WTC11 (cell line): ENCODE measurements at regions not wholly inside any gene's neighbourhood (a gene's known extent, or its start where the extent isn't known, plus 50 kb on each side); places are given as distances from the start of the nearest gene placed in this dataset.

ENCODE experiments used
- ATAC-seq: fragments of 200-7000 bp; cut with Tn5 transposase; 2 replicates; pipeline ENCODE4 v1.10.0; 2021; ENCODE audit warnings: mild to moderate bottlenecking, moderate library complexity
- CTCF ChIA-PET: fragments of 300-600 bp; sonication (Branson Sonifier 250); formaldehyde crosslinking; loops from one replicate; lab custom pipeline; 2021; ENCODE audit warnings: antibody characterized with exemption; lab: Charles Lee
- POLR2A ChIA-PET: fragments of 350-600 bp; sonication (Branson Sonifier 250); formaldehyde crosslinking; loops from one replicate; lab custom pipeline; 2021; ENCODE audit warnings: antibody characterized with exemption; lab: Charles Lee
- DNase-seq: peaks from one replicate; pipeline ENCODE4 v3.0.0; 2021; ENCODE audit warnings: low spot score
- H3K27ac Mint-ChIP-seq: 2 replicates; pipeline ENCODE4 v1.8.0; 2021; ENCODE audit warnings: mixed read lengths
- H3K27me3 Mint-ChIP-seq: 2 replicates; pipeline ENCODE4 v1.8.0; 2021; ENCODE audit warnings: low read depth, mild to moderate bottlenecking, moderate library complexity, mixed read lengths
- H3K36me3 Mint-ChIP-seq: 2 replicates; pipeline ENCODE4 v1.8.0; 2021; ENCODE audit warnings: mixed read lengths
- H3K4me1 Mint-ChIP-seq: 2 replicates; pipeline ENCODE4 v1.8.0; 2022; ENCODE audit warnings: mixed read lengths
- H3K4me3 Mint-ChIP-seq: 2 replicates; pipeline ENCODE4 v1.8.0; 2021; ENCODE audit warnings: mild to moderate bottlenecking, moderate library complexity, mixed read lengths
- H3K9me3 Mint-ChIP-seq: 2 replicates; pipeline ENCODE4 v1.8.0; 2021; ENCODE audit warnings: mixed read lengths
- ATF1 ChIP-seq: sonication (generic); formaldehyde crosslinking; IDR thresholded peaks from 2 replicates; pipeline ENCODE4 v1.8.1; 2023; ENCODE audit warnings: mild to moderate bottlenecking, moderate library complexity, missing genetic modification reagents
- CTCF ChIP-seq: fragments of 200-600 bp; IDR thresholded peaks from 2 replicates; pipeline ENCODE4 v1.8.0; 2022; ENCODE audit warnings: antibody characterized with exemption
- ELF4 ChIP-seq: sonication (generic); formaldehyde crosslinking; IDR thresholded peaks from 2 replicates; pipeline ENCODE4 v1.8.1; 2022; ENCODE audit warnings: low read depth, mild to moderate bottlenecking, moderate library complexity, missing genetic modification reagents
- EMX1 ChIP-seq: fragments of 250-450 bp; sonication (Bioruptor Pico); IDR thresholded peaks from 2 replicates; pipeline ENCODE4 v1.8.0; 2021; ENCODE audit warnings: mild to moderate bottlenecking
- ERG ChIP-seq: fragments of 250-450 bp; sonication (Bioruptor Pico); IDR thresholded peaks from 2 replicates; pipeline ENCODE4 v1.8.0; 2021; ENCODE audit warnings: mild to moderate bottlenecking
- FOXJ3 ChIP-seq: sonication (generic); formaldehyde crosslinking; IDR thresholded peaks from 2 replicates; pipeline ENCODE4 v1.9.0; 2021; ENCODE audit warnings: missing genetic modification reagents, mild to moderate bottlenecking, borderline replicate concordance
- GTF2I ChIP-seq: fragments of 250-450 bp; sonication (Bioruptor Pico); conservative IDR thresholded peaks from 2 replicates; pipeline ENCODE4 v1.4.0; 2021; ENCODE audit warnings: mild to moderate bottlenecking
- HMGA2 ChIP-seq: fragments of 250-450 bp; sonication (Bioruptor Pico); IDR thresholded peaks from 2 replicates; pipeline ENCODE4 v1.4.0; 2021; ENCODE audit warnings: mild to moderate bottlenecking, moderate library complexity
- MXD4 ChIP-seq: fragments of 250-450 bp; sonication (Bioruptor Pico); IDR thresholded peaks from 2 replicates; pipeline ENCODE4 v1.8.0; 2021; ENCODE audit warnings: mild to moderate bottlenecking, moderate library complexity, borderline replicate concordance
- NFATC4 ChIP-seq: fragments of 250-450 bp; sonication (Bioruptor Pico); IDR thresholded peaks from 2 replicates; pipeline ENCODE4 v1.9.0; 2021; ENCODE audit warnings: mild to moderate bottlenecking
- NR2C2 ChIP-seq: sonication (generic); formaldehyde crosslinking; IDR thresholded peaks from 2 replicates; pipeline ENCODE4 v1.8.0; 2022; ENCODE audit warnings: mild to moderate bottlenecking, missing genetic modification reagents
- RELA ChIP-seq: sonication (generic); formaldehyde crosslinking; IDR thresholded peaks from 2 replicates; pipeline ENCODE4 v1.8.1; 2022; ENCODE audit warnings: missing genetic modification reagents, mild to moderate bottlenecking, borderline replicate concordance
- SP1 ChIP-seq: sonication (generic); formaldehyde crosslinking; conservative IDR thresholded peaks from 2 replicates; pipeline ENCODE4 v1.8.1; 2022; ENCODE audit warnings: missing genetic modification reagents
- TCF7 ChIP-seq: sonication (generic); formaldehyde crosslinking; IDR thresholded peaks from 2 replicates; pipeline ENCODE4 v1.8.0; 2022; ENCODE audit warnings: mild to moderate bottlenecking, low read depth, missing genetic modification reagents, moderate library complexity
- TP53 ChIP-seq: sonication (generic); formaldehyde crosslinking; IDR thresholded peaks from 2 replicates; pipeline ENCODE4 v1.8.1; 2023; ENCODE audit warnings: mild to moderate bottlenecking, missing genetic modification reagents
- ZNF219 ChIP-seq: sonication (generic); formaldehyde crosslinking; IDR thresholded peaks from 2 replicates; pipeline ENCODE4 v1.8.0; 2023; ENCODE audit warnings: missing genetic modification reagents, mild to moderate bottlenecking, borderline replicate concordance
- ZNF263 ChIP-seq: sonication (generic); formaldehyde crosslinking; IDR thresholded peaks from 2 replicates; pipeline ENCODE4 v1.8.1; 2022; ENCODE audit warnings: low read depth, mild to moderate bottlenecking, moderate library complexity, missing genetic modification reagents
- ZNF532 ChIP-seq: fragments of 250-450 bp; sonication (Bioruptor Pico); IDR thresholded peaks from 2 replicates; pipeline ENCODE4 v1.9.0; 2021; ENCODE audit warnings: mild to moderate bottlenecking, borderline replicate concordance
- ZNF671 ChIP-seq: fragments of 250-450 bp; sonication (Bioruptor Pico); IDR thresholded peaks from 2 replicates; pipeline ENCODE4 v1.8.0; 2021; ENCODE audit warnings: mild to moderate bottlenecking
- TF ChIP-seq, protein P1 (sequence below): sonication (generic); formaldehyde crosslinking; IDR thresholded peaks from 2 replicates; pipeline ENCODE4 v1.8.0; 2023; ENCODE audit warnings: missing genetic modification reagents
- TF ChIP-seq, protein P2 (sequence below): sonication (generic); formaldehyde crosslinking; conservative IDR thresholded peaks from 2 replicates; pipeline ENCODE4 v1.8.1; 2022; ENCODE audit warnings: mild to moderate bottlenecking, missing genetic modification reagents
- TF ChIP-seq, protein P3 (sequence below): sonication (generic); formaldehyde crosslinking; IDR thresholded peaks from 2 replicates; pipeline ENCODE4 v1.8.1; 2022; ENCODE audit warnings: mild to moderate bottlenecking, moderate library complexity, missing genetic modification reagents
- TF ChIP-seq, protein P4 (sequence below): sonication (generic); formaldehyde crosslinking; IDR thresholded peaks from 2 replicates; pipeline ENCODE4 v1.8.0; 2022; ENCODE audit warnings: mild to moderate bottlenecking, missing genetic modification reagents

- peaks cover 42% of the 10 kb centered on the region for H3K9me3 Mint-ChIP-seq
- ChIA-PET POLR2A (no interaction called here), CTCF (interaction anchor here (0.6 to 1.0 kb wide), 2 partner anchors 16 to 203 kb away, joined by 3 read pairs; no protein-coding TSS in a partner anchor)
- DNase-seq (no peak), ATAC-seq (no peak)
- H3K27ac Mint-ChIP-seq: peak overlapping the region; percentile 10
- peaks cover 42% of the 10 kb centered on the region for H3K36me3 Mint-ChIP-seq
- H3K4me3 Mint-ChIP-seq: no peak overlapping the region
- TF ChIP-seq ERG (CRISPR knock-in tag): no peak
- 0 out of 2 replicates have a peak, but pooled peaks have one; percentile 46 for TF ChIP-seq ZNF671
- TF ChIP-seq ZNF263 (CRISPR knock-in tag): no peak
- no peak for TF ChIP-seq MXD4 (CRISPR knock-in tag)
- TF ChIP-seq HMGA2 (CRISPR knock-in tag): no peak
- no peak for TF ChIP-seq NR2C2 (CRISPR knock-in tag)
- H3K4me1 Mint-ChIP-seq: peaks cover 6% of the 10 kb centered on the region; the same call in 1 of the 2 replicates
- no peaks in the 10 kb centered on the region; the same call in 1 of the 2 replicates for H3K27me3 Mint-ChIP-seq
Observed at GRCh38 chr15:25133804-25134203, 179.0 kb downstream of the SNRPN start.

DNA sequence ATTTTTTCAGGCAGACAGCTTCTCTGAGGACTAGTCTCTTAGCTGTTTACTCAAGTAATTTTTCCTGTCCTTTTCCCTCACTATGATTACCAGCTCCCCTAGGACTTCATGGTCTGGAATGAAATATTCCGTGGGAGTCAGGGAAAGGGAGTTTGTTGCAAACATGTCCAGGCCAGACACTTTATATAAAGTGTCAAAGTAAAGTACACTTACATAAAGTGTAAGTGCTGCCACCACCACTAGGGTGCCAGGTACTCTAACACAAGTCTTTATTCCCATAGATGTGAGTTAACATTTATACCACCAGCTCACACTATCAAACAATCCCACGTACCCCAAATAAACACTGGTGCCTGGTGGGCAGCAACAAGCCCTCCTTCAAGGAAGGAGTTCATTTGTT lies 179.8 kb downstream of the SNRPN start:
- CTCF ChIA-PET: interaction anchor here (1.0 kb wide), 1 partner anchor 16 kb away, joined by 3 read pairs; no protein-coding TSS in a partner anchor
- DNase-seq (no peak), ATAC-seq (no peak; the same call in 1 of the 2 replicates)
- POLR2A ChIA-PET: no interaction called here
- Mint-ChIP-seq H3K27me3 (no peaks in the 10 kb centered on the region; the same call in 1 of the 2 replicates), H3K4me3 (no peak overlapping the region), H3K9me3 (peaks cover 44% of the 10 kb centered on the region), H3K27ac (no peak overlapping the region), H3K36me3 (peaks cover 36% of the 10 kb centered on the region), H3K4me1 (peaks cover 6% of the 10 kb centered on the region; the same call in 1 of the 2 replicates)
- TF ChIP-seq FOXJ3 (no peak), SP1 (CRISPR knock-in tag) (no peak), MXD4 (CRISPR knock-in tag) (no peak), RELA (CRISPR knock-in tag) (no peak), TCF7 (CRISPR knock-in tag) (no peak), TP53 (no peak), ZNF263 (CRISPR knock-in tag) (no peak), ELF4 (CRISPR knock-in tag) (no peak)
- TF ChIP-seq, protein P1, sequence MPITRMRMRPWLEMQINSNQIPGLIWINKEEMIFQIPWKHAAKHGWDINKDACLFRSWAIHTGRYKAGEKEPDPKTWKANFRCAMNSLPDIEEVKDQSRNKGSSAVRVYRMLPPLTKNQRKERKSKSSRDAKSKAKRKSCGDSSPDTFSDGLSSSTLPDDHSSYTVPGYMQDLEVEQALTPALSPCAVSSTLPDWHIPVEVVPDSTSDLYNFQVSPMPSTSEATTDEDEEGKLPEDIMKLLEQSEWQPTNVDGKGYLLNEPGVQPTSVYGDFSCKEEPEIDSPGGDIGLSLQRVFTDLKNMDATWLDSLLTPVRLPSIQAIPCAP (CRISPR knock-in tag): no peak
- TF ChIP-seq, protein P2, sequence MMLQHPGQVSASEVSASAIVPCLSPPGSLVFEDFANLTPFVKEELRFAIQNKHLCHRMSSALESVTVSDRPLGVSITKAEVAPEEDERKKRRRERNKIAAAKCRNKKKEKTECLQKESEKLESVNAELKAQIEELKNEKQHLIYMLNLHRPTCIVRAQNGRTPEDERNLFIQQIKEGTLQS: no peak
- TF ChIP-seq, protein P3, sequence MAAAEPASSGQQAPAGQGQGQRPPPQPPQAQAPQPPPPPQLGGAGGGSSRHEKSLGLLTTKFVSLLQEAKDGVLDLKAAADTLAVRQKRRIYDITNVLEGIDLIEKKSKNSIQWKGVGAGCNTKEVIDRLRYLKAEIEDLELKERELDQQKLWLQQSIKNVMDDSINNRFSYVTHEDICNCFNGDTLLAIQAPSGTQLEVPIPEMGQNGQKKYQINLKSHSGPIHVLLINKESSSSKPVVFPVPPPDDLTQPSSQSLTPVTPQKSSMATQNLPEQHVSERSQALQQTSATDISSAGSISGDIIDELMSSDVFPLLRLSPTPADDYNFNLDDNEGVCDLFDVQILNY (CRISPR knock-in tag): no peak
- TF ChIP-seq, protein P4, sequence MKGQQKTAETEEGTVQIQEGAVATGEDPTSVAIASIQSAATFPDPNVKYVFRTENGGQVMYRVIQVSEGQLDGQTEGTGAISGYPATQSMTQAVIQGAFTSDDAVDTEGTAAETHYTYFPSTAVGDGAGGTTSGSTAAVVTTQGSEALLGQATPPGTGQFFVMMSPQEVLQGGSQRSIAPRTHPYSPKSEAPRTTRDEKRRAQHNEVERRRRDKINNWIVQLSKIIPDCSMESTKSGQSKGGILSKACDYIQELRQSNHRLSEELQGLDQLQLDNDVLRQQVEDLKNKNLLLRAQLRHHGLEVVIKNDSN (CRISPR knock-in tag): no peak

DNA sequence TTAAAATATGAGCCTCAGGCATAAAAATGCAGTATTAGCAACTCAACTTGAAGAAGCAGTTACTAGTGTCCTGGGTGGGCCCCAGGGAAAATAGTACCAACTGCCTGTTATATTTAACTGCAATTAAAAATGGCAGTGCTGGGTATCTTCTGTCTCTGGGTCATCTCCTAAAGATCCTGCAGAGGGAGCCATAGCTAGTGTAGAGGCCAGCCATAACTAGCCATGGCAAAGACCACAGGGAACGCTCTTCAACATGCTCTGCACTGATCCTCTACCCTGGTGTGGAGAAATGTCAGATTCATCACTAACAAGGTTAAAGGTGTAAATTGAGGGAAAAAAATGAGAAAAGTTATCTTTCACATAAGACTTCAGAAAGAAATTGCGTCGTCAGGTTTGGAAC lies 181.3 kb downstream of the SNRPN start:
- Mint-ChIP-seq H3K4me3 (no peak overlapping the region), H3K27me3 (peaks cover 6% of the 10 kb centered on the region; the same call in 1 of the 2 replicates), H3K27ac (0 out of 2 replicates have a peak overlapping the region, but pooled peaks have one; percentile 81), H3K4me1 (peaks cover 10% of the 10 kb centered on the region; the same call in 1 of the 2 replicates), H3K9me3 (peaks cover 58% of the 10 kb centered on the region), H3K36me3 (peaks cover 24% of the 10 kb centered on the region)
- DNase-seq (no peak), ATAC-seq (peak; percentile 56)
- CTCF ChIA-PET: interaction anchor here (1.2 kb wide), 1 partner anchor 363 kb away, joined by 3 read pairs; no protein-coding TSS in a partner anchor
- POLR2A ChIA-PET: no interaction called here
- TF ChIP-seq NFATC4 (CRISPR knock-in tag) (peak; percentile 67; the same call in 1 of the 2 replicates), ATF1 (no peak), ZNF219 (CRISPR knock-in tag) (no peak), ZNF532 (CRISPR knock-in tag) (0 out of 2 replicates have a peak, but pooled peaks have one; percentile 53), GTF2I (CRISPR knock-in tag) (no peak), EMX1 (0 out of 2 replicates have a peak, but pooled peaks have one; percentile 68), CTCF (peak; percentile 22; the same call in 1 of the 2 replicates), RELA (CRISPR knock-in tag) (no peak)
